GM21723 (cell line): ENCODE measurements at regions not wholly inside any gene's neighbourhood (a gene's known extent, or its start where the extent isn't known, plus 50 kb on each side); places are given as distances from the start of the nearest gene placed in this dataset.

ENCODE experiments used
- ATAC-seq: cut with Tn5 transposase; IDR thresholded peaks from one replicate; pipeline ENCODE4 v1.9.1; 2021; ENCODE audit warnings: mild to moderate bottlenecking, moderate library complexity; ENCODE audit not compliant: unreplicated experiment

DNA sequence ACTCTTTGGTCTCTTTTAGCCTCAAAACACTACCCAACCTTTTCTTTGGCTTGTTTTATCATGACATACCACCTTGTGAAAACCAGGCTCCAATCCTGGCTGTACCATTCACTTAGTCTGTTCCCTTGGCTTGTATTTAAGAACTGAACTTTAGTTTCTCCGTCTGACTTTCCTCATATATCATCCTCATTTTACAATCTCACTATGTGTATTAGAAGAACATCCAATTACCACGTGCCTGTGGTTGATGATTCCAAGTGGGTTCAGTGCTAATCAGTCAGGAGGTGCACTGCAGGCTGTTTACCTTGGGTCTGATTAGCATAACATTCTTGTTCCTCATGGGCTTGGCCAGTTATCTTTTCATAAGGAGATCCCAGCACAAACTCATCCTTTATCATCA, 144.8 kb upstream of the KLF14 start:
- ATAC-seq, result no peak

DNA sequence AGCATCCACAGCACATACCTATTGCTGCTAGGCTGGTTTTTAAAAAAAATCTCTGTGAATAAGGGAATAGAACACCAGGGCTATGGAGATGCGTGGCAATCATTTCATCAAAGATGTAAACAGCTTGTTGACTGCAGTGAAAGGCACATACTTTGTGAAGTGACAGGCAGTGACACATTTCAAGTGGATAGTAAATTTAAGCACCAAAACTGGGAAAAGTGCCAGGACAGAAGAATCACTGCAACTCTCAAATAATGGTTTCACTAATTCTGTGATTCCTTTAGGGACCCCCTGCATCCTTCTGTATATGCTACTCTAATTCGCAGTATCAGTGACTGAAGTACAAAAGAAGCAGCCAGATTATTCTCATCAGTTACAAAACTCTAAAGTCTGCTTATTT, 145.2 kb upstream of the KLF14 start:
- ATAC-seq, result no peak

DNA sequence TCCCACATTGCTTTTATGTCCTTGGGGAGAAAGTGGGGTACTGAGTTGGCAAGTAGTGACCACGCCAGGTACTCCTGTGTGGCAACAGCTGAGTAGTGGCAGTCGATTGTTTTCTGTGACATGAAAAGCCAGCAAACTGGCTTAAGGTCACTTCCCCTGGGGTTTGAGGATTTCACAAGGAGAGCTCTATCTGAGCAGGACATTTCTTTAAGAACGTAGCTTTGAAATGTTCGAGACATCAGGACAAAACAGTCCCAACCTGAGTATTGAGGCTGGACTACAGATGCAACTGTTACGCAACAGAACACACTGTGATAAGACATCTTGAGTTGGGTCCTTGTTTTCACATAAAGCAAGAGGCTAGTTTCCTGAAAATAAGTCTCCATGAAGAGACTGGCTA, 146.7 kb upstream of the KLF14 start:
- no peak for ATAC-seq

DNA sequence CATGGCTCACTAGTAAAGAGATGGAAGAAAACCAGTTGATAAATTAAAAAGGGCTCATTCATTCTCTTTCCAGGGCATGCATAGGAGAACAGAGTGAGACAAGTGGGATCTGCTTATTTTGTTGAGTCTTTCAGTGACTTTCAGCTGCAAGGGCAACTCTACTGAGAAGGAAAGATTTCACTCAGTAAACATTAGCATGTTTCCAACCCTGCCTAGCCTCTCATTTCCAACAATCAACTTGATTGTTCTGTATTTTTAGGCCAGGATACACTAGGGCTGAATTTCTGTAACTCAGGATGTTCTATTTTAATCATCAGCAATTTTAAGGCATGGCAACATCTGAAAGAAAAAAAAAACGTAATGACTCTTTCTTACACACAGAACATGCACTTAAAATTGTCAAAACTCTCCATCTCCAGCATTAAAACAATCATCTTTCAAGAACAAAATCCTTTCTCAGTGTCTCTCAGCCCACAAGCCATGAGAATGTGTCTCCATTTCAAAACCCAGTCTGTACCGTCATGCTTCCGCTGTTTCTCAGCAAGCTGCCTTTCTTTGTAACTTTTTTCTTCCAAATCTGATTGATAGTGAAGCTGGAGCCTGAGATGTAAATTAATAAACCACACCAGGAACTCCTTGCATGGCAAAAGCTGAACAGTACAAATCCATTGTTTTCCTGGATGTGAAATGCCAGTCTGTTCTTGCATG, 147.2 kb upstream of the KLF14 start:
- no peak for ATAC-seq

DNA sequence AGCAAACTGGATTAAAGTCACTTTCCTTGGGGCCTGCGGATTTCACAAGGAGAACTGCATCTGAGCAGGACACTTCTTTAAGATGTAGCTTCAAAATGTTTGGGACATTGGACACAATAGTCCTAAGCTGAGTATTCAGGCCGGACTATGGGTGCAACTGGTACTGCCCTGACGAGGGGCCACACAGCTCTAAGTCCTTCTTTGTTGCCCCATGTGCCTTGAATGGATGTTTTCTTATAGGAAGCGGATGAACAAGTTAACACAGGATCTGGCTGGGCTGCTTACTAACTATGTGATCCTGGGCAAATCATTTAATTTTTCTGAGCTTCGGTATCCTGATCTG, 147.8 kb upstream of the KLF14 start:
- no peak for ATAC-seq

DNA sequence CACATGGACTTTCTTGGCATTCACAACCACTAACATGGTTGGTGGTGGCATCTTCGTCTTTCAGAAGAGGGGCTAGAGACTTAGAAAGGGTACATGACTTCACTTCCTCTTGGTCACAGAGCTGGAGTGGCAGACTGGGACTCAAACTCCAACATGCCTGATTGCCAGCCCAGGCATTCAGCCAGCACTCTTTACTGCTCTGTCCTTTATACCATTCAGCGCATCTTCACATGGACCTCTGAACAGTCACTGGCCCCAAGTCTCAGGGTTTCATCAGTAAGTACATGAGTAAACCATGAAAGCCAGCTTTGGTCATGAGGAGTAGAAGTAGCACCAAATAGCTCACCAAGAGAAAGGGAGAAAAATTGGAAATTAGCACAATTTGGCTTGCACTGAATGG, 148.4 kb upstream of the KLF14 start:
- ATAC-seq, result no peak

DNA sequence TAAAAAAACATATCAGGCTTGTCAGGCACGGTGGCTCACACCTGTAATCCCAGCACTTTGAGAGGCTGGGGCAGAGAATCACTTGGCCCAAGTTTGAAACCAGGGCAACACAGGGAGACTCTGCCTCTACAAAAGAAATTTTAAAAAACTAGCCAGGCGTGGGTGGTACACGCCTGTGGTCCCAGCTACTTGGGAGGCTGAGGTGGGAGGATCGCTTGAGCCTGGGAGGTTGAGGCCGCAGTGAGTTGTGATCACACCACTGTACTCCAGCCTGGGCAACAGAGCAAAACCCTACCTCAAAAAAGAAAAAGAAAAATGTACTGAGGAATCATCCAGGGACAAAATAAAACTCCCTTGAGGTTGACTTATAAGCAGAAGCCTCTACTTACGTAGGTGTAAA, 149.9 kb upstream of the KLF14 start:
- ATAC-seq, result no peak

DNA sequence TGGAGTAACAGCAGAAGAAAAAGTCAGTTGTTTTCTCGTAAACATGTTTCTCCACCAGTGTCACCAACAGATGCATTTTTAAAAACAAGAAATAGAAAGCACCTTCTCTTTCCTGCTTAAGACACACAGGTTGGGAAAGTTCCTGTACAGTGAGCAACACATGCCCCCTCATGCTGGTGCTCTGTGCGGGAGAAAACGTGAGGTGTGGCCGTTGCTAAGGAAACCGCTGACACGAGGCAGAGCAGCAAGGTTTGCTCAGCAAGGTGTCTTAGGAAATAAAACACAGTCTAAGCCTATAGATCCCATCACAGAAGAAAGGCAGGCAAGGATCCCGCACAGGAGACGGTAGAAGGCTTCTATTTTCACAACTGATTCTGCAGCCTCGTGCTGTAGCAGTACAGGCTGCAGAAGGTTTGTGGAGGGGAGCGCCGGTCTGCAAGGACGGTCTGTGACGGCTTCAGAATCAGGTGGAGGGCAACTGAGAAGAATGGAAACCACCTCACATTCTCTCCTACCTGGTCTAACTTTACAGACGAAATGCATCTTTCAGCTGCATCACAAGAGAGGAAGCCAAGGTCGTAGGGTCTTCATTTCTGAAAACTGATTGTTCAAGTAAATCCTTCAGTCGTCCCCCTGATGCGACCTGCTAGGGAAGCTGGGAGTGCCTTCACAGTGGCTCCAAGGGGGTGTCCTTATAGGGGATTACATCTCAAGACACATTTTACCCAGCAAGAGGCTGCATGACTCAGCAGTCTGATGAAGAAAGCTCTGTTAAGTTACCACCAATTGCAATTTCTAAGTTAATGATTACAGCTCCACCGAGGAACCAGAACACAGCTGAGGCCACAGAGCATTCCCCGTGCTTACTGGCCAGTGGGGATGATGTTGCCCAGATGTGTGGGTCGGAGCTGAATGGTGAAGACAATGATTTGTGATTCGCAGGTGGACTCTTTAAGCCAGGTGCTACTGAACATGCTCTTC, 150.7 kb upstream of the KLF14 start:
- no peak for ATAC-seq

DNA sequence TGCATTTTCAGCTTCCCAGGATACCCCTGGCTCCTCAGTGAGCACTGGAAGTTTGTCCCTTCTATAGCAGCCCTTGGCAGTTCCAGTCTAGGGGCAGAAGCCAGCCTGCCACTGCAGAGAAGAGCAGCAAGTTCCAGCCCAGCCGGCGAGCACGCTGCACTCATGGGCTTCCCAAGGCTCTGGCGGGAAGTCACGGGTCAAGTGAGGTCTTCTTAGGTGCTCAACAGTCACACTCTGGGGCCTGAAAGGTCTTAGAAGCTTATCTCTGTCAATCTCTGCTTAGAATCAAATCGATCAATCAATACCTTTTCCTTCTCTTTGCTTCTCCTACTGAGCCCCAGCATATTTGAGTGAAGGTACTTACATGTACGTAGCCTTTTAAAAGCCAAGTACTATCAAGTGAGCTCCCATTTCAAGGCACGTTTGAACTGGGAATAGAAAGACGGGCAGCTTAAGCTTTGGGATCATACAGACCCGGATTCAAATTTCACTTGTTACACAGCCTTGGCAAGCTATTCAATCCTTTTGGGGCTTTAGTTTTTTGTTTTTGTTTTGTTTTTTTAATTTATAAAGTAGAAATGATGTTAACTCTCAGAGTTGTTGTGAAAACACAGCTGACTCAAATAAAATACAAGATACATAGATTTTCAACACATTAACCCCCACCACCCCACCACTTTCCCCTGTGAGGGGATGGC, 152.6 kb upstream of the KLF14 start:
- ATAC-seq, result no peak

DNA sequence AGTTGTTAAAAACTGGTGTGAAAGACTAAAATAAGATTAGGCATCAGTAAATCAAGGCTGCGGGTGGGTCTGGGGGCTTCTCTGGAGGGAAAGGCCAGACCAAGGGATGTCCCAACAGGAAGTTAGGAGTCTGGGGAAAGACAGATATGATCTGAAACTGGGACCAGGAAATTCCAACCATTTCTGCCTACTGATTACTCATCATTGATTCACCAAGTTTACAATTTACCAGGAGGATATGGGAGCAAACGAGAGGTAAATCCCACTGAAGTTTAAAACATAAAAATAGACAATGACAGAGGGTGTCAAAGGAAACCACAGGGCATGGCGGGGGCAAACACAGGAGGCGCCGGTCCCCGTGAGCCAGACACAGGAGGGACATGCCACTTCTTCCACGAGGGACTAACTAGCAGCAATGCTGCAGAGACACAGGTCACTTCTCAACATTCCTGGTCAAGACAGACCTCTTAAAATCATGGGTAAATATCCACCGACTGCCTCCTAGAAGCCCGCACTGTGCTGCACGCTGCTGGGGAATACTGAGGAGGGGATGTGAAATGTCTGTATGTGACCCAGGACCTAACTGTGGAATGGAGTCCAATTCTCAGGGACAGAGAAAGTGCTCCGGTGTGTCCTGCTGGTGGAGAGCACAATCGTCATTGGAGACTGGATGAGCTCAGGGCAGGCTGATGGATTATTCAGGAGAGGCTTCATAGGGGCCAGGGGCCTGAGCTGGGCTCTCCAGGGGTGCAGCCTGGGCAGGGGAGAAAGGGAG, 153.4 kb upstream of the KLF14 start:
- no peak for ATAC-seq

DNA sequence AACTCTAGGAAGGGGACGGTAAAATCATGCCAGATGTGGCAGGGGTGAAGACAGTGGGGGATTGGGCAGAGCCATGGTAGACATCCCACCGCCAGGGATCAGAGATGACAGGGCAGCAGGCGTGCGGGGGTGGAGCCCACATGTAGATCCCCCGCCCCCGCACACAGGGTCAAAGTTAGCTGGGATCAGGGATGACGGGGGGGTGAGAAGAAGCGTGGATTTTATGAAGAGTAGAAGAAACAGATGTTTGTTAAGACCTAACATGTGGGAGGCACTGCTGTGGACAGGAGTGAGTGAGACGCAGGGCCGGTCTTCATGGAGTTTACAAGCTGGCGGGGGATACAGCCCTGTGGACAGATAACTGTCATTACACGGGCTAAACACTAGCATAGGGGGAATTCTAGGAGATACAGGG, 154.0 kb upstream of the KLF14 start:
- no peak for ATAC-seq

DNA sequence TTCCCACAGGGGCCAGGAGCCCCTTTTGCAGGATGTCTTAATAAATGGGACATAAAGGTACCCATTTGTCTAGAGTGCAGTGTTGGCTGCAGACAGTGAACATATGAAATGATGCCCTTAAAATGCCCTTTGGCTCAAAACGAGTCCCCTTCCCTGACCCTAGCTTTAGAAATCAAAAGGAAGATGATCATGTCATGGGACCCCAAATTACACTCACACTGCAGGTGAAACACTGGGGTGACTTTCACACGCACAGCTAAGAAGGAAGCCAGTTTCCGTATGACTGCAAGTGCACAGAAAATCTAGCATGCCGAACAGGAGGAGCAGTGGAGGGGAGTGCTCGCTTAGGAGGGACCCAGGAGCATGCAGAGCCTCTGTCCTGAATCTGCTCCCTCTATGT, 154.5 kb upstream of the KLF14 start:
- no peak for ATAC-seq

DNA sequence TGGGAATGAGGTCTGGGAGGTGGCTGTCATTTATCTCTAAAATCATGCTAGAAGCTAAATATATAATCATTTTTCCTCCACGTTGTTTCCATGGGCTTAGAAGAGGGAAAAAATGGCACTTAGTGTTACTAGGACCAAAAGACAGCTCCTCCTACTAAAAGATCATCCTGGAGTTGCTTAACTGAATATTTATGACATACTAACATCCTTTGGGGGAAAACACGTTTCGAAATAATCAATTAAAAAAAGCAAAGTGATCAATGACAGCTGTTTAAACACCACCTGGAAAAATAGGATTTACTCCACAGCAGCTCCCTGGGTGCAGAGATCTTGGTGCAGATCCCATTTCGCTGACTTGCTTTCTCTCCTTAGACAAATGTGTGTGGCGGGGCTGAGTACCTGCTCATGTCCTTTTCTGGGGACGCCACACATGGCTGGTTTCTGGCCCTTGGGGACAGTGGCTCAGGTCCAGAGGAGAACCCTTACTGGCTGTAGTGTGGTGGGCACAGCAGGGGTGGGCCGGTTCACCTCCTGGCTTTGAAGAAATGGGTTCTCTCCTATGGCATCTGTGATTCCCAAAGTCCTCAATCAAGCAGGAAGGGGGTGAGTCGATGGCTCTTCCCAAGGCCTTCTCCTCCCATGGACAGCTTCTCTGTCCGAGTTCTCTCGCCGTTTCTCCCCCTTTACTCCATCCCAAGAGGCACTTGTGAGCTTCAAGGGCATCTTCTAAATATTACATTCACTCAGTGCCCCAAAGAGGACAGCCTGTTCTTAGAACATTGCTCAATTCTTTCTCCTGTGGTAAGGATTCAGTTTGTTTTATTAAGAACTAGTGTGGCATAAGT, 156.4 kb upstream of the KLF14 start:
- no peak for ATAC-seq

DNA sequence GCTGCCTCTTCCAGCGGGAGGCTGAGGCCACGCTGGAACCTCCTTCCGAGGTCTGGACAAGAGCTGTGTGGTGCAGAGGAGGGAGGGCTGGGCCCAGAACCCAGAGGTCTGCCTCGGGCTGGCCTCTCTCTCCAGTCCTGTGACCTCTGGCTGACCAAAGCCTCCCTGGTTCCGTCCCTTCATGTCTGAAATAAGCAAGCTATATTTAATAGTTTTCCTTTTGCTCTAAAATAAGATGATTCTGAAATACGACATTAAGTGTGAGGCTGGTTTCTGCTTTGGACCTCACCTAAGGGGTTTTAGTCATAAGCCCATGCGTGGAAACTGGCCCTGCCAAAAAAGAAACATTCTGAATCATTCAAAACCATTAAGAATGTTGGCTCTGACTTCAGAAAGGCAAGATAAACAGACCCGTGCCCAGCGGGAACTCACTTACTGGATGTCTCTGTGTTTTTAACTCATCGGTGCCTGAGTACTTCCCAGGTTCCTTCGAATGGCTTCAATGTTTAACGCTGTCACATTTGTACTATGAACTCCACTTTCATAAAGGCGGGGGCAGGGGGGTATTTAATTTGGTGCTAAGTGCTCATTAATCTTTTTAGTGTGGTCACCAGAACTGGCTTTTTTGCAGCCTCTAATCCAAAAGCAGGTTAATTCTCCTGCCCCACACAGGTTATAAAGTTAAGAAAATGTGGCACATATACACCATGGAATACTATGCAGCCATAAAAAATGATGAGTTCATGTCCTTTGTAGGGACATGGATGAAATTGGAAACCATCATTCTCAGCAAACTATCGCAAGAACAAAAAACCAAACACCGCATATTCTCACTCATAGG, 157.5 kb upstream of the KLF14 start:
- ATAC-seq, result no peak

DNA sequence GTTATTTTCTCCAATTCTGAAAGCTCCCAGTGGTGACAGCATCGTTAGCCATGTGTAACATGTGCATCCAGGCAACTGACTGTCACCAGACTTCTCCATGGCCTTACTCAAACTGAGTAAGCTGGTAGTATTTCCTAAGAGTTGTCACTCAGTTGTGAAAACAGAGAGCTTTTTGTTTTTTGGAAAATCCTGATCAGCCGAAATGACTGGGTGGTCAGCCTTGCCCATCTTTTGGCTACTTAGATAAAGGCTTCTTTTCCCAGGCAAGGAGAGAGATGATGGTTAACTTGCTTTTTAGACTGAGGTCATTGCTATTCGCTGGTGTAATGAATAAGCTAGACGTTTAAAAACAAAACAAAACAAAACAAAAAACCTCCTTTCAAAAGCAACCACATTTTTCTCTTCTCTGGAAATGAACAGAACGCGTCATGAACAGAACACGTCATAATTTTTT, 159.5 kb upstream of the KLF14 start:
- ATAC-seq, result no peak

DNA sequence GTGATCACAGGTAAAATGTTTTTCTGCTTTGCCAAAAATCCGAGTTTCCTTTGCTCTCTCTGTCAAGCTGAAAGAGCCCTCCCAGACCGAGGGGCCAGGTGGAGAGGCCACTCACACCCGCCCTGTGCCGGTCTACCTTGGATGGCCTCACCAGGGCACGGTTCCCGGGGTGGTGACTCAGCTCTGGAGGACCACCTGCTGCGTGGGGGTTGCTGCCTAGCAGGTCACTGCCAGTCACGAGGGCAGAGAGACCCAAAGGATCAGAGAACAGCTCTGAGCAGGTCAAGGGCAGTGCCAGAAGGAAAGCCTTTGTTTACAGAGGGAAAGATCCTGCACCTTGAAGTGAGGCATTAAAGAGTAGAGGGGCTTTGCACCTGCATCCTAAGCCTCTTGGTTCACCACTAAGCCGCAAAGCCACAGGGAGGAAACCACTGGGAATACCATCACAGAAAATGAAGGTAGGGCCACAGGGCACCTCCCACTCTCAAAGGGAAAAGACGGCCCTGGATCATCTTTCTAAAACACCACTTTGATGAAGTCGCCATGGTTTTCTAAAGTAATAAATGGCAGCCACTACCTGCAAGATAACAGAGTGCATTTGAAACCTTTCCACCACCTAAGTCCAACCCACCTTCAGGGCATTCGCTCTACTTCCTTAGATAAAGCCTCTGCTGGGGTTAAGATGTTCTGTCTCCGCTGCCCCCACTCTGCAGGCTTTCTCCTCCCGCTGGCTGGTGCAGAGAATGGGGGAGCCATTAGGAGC, 160.3 kb upstream of the KLF14 start:
- ATAC-seq, result no peak

DNA sequence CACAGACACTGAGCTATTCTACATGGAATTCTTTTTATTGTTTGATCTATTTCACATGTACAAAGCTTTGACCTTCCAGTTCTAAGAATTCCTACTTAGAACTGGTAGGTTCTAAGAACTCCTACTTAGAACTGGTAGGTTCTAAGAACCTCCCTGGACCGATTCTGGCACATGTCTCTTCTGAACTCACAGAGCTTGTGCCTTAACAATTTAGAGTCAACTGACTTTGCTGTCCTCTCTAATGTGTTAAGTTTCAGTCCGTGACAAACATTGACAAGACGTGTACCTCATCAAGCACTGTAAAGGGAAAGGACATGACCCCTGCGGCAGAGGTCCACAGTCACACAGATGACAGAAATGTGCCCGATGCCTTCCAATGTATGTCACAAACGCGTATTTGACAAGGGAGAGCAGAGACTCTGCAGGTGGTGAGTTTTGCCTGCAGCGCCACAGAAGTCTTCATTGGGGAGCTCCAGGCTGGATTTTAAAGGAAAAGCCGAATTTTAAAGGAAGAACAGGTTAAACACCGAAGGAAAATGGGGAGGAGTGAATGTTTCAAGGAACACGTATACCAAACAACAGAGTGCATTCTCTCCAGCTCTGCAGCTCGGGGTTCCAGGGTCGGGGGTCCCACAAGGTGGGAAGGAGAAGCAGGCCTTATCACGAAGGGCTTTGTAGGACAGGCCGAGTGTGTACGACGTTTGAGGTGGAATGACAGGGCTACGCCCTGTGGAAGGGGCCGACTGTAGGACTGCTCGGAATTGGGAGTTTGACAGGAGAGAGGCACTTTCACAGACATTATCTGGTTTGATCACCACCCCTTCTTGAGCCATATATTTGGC, 161.1 kb upstream of the KLF14 start:
- no peak for ATAC-seq
